ENCODE measurements at regions not wholly inside any gene's neighbourhood (a gene's known extent, or its start where the extent isn't known, plus 50 kb on each side); places are given as distances from the start of the nearest gene placed in this dataset.

DNA sequence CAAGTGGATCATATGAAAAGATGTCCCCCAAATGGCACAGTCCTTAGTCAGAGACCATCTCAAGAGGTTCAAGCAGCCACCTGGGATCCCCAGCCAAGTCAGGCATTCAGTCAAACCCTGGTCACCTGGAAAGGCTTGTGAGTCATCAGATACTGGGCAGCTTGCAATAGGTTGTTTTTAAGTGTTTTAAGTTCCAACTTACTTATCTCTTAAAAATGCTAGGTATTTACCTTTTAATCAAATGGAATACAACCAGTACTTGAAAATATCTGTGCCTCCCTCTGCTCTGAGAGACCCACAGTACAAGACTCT lies 262.2 kb downstream of the WDR11 start:
- Histone ChIP-seq H3K27ac (no peak overlapping the region), H3K4me3 (no peak overlapping the region)
- TF ChIP-seq, protein P1, sequence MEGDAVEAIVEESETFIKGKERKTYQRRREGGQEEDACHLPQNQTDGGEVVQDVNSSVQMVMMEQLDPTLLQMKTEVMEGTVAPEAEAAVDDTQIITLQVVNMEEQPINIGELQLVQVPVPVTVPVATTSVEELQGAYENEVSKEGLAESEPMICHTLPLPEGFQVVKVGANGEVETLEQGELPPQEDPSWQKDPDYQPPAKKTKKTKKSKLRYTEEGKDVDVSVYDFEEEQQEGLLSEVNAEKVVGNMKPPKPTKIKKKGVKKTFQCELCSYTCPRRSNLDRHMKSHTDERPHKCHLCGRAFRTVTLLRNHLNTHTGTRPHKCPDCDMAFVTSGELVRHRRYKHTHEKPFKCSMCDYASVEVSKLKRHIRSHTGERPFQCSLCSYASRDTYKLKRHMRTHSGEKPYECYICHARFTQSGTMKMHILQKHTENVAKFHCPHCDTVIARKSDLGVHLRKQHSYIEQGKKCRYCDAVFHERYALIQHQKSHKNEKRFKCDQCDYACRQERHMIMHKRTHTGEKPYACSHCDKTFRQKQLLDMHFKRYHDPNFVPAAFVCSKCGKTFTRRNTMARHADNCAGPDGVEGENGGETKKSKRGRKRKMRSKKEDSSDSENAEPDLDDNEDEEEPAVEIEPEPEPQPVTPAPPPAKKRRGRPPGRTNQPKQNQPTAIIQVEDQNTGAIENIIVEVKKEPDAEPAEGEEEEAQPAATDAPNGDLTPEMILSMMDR (IDR thresholded peaks at IDR 0.05) = no peak
- no peak for DNase-seq (ENCODE audit: low spot score)

DNA sequence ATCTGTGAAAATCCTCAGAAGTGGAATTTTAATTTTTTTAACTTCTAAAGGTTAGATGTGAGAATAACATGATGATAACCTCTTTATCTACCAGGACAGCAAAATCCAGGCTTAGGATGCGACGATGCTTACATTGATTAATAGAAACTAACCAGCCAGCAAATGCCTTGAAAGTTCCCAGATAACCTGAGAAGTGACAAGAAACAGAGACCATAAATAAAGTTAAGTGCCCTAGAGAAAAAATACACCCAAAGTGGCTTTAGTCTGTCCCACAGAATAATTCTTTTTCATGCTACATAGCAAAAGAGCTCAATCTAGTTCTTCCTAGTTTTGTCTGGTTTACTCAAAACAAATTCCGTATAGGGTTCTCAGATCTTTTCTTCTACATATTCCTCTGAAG lies 262.7 kb downstream of the WDR11 start:
- H3K27ac ChIP-seq = no peak overlapping the region
- TF ChIP-seq, protein P1 (IDR thresholded peaks at IDR 0.05) = no peak
- DNase-seq (ENCODE audit: low spot score) = no peak
- H3K4me3 ChIP-seq = no peak overlapping the region

DNA sequence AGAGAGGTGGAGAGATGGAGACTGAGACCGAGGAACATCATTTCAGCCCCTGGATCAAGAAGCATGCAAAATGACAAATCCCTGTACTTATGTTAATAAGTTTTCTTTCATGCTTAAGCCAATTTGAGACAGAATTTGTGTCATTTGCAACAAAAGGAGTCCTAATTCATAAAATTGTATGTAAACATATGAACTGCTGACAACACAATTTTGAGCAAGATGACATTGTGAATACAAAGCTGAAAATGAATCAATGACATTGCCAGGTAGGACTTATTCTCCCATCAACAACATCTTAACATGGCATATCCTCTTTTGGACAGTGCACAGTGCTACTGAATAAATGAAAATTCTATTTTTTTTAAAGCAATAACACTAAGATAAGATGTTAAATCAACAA lies 264.0 kb downstream of the WDR11 start:
- H3K27ac ChIP-seq = no peak overlapping the region
- TF ChIP-seq, protein P1 (IDR thresholded peaks at IDR 0.05) = no peak
- no peak overlapping the region for H3K4me3 ChIP-seq
- no peak for DNase-seq (ENCODE audit: low spot score)

DNA sequence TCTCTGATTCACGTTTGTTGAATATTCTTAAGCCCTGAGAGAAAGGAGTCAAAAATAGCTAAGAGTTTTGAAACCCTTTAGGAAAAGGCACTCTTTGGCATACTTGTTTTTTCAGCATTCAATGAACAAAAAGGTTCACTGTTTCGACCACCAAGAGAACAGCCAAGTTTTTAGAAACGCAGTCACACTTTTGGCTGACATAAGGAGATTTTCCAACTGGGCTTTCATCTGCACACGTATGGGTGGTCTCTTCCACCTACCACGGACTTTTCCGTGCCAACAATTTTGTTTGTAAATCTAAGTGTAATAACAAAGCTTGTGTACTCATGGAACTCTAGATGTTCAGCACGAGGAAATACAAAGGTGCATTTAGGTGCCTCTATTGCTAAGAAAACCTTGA lies 270.3 kb downstream of the WDR11 start:
- H3K27ac ChIP-seq = no peak overlapping the region
- no peak for DNase-seq (ENCODE audit: low spot score)
- TF ChIP-seq, protein P1 (IDR thresholded peaks at IDR 0.05) = no peak

DNA sequence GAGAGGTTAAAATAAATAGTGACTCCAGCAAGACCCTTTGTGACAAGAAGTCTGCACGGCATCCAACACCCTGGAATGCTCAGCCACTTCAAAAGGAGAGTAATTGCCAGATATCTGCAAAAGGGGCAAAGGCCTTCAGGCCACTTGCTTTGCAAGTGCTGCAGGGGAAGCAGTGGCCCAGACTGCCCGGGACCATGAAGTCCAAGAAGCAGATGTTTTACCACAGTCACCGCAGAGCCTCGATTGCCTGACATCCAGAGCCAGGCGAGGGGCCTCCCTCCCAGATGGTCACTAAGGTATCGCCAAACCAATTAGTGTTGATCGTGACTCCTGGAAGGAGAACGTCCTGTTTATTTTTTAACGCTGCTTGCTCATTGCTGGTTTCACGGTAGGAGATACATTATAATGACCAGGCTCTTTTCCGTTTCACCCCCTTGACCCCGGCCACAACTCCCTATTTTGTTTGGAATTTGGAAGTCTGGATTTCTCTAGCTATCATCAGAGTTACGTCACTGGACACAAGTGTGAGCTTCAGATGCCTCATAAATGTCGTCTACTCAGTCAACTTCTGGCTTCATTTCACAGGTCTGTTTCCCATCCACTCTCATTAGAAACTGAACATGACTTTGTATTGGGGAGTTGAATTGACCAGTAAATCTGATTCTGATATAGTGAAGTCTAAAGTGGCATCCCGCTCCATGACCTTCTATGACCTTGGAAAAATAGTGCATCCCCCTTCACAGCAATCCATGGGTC lies 276.2 kb downstream of the WDR11 start:
- TF ChIP-seq, protein P1 (IDR thresholded peaks at IDR 0.05) = no peak
- Histone ChIP-seq H3K27ac (no peak overlapping the region), H3K4me3 (no peak overlapping the region)
- no peak for DNase-seq (ENCODE audit: low spot score)

More for the DNA sequence above, 270.3 kb downstream of the WDR11 start:
- H3K4me3 ChIP-seq = no peak overlapping the region

DNA sequence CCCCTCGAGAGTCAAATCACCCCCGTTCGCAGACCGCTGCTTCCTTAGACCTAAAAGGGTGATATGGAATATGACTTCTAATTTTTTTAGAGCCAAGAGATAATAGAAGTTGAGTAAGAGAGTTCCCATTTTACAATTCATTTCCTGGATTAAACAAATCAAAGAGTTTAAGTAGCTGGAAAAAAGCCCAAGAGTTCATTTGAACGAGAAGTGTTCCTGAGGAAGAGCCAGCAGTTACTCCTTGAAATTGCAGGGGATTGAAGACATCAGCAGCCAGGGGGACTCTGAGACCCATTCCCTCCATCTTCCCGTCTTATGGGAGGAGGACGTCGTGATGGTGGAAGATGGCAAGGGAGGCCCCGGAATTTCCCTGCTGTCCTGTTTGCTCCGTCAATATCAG lies 277.0 kb downstream of the WDR11 start:
- TF ChIP-seq, protein P1 (IDR thresholded peaks at IDR 0.05) = no peak
- DNase-seq (ENCODE audit: low spot score) = no peak
- Histone ChIP-seq H3K4me3 (no peak overlapping the region), H3K27ac (no peak overlapping the region)

DNA sequence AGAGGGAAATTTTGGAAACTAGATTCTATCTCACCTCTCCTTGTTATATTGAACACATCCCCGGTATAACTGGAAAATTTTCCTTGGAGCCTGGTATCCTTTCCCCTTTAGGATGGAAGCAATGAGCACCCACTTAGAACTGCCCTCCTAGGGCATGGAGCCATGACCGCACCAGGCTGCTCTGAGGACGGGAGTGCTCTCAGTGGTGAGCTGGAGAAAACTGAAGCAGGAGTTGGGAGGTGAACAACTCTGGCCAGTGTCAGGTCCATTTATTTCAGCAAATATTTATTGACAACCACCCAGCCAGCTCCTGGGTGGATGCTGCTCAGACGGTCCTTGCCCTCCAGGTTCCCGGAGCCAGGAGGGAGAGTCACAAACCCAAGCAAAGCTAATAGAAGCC lies 278.1 kb downstream of the WDR11 start:
- DNase-seq (ENCODE audit: low spot score) = no peak
- TF ChIP-seq, protein P1 (IDR thresholded peaks at IDR 0.05) = no peak
- no peak overlapping the region for H3K27ac ChIP-seq
- no peak overlapping the region for H3K4me3 ChIP-seq
